Hematopoietic multipotent progenitor cell (in vitro differentiated cells): ENCODE measurements at regions not wholly inside any gene's neighbourhood (a gene's known extent, or its start where the extent isn't known, plus 50 kb on each side); places are given as distances from the start of the nearest gene placed in this dataset.

Source experiments
- DNase-seq, 3 donors: peaks; one replicate each; pipeline ENCODE4 v3.0.0-alpha.2; 2011 to 2015; ENCODE audit warnings: low read depth in 2 of 3, low spot score in 2 of 3

DNA sequence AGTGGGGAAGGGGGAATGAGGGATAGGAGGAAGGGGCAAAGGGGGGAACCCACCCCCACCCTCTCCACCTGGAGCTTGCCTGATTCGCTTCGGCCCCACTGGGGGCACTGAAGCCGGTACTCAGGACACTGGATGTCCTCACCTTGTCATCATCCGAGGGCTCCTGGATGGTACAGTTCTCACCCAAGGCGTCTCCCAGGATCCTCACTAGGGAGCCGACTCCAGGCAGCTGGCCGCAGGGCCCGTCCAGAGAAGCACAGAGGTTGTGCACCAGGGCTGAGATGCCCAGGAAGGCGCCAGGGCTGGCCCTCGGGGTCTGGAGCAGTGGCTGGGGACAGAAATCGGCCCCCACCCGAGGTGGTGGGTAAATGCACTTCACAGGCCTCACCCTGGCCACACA, 92.3 kb downstream of the LITAF start:
- no peak for DNase-seq

DNA sequence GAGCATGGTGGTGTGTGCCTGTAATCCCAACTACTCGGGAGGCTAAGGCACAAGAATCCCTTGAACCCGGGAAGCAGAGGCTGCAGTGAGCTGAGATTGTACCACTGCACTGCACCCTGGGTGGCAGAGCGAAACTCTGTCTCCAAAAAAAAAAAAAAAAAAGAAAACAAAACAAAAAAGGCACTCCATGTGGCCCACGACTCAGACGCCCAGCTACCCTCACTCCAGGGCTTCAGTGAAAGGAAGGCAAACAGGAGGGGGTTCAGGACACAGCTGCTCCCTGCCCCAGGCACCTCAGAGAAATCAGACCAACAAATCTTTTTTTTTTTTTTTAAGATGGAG, 91.7 kb downstream of the LITAF start:
- no peak for DNase-seq
